ENCODE measurements at regions not wholly inside any gene's neighbourhood (a gene's known extent, or its start where the extent isn't known, plus 50 kb on each side); places are given as distances from the start of the nearest gene placed in this dataset.

- TF ChIP-seq CTCF (IDR thresholded peaks at IDR 0.05) (no peak), POLR2A (IDR thresholded peaks at IDR 0.05) (no peak)
These were observed 281.2 kb upstream of the TMTC1 start for GRCh38 chr12:30064906-30065305.

All from testis (tissue), 2 donors.